DMS53 treated with DMSO at 0.1 percent for 48 hours (cell line): ENCODE measurements at regions not wholly inside any gene's neighbourhood (a gene's known extent, or its start where the extent isn't known, plus 50 kb on each side); places are given as distances from the start of the nearest gene placed in this dataset.

Source experiments
- DNase-seq: peaks from one replicate; lab custom pipeline; 2025; ENCODE audit not compliant: unreplicated experiment; lab: John Stamatoyannopoulos, UW

DNA sequence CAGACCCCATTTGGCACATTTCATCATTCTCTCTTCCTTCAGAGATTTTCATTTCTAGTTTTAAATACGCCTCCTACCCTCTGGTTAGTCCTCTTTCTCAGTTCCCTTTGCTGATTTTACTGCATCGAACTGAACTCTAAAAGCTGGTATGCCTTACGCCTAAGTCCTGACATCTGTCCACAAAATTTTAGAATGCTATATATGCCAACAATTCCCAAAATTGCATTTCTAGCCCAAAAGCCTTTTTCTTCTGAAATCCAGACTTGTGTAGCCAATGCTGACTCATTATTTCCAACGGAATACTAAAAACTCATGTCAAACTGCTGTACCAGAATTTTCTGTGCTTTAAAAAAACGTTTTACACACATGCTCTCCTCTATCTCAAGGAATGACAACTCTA is 1124.4 kb upstream of the TENM4 start:
- no peak for DNase-seq

DNA sequence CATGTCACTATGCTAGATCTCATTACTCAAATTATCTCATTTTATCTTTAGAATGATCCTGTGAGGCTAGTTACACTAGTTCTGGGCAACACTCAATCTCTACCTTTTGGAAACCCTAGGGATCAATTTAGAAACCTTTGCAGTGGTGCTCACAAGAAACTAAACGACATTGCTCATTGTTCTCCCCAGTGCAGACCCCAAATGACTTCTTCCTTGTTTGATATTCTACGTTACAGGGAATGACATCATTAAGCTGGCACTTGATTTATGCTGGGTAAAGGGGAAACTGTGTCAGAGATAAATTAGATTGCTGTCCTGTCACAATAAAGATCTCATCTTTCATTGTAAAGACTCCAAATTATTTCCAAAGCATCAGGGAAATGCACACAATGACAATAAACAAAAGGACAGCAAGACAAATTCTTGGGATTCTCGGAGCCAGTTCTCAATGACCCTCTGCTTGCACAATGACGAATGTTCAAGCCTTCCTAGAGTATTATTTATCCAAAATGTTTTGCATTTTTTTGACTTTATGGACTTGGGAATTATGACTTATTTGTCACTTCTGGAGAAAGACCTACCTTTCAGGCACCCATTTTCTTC is 1121.8 kb upstream of the TENM4 start:
- DNase-seq, result no peak

DNA sequence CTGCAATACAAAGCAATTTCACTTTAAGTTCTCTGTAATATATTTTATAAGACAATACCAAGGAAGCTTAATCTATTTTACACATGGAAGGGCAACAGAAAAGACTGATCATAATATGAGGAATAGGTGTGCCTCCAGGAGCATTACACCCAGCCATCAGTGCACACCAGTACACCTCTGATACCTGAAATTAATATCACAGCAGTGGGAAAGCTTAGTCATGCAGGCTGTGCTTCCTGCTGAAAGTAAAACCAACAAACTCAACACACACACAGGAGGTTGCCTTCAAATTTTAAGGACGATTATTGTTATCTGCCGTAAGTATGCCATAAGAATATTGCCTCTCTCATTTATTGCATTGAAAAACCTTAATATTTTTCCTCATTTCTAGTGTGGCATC is 1119.1 kb upstream of the TENM4 start:
- DNase-seq, result peak; percentile 23

DNA sequence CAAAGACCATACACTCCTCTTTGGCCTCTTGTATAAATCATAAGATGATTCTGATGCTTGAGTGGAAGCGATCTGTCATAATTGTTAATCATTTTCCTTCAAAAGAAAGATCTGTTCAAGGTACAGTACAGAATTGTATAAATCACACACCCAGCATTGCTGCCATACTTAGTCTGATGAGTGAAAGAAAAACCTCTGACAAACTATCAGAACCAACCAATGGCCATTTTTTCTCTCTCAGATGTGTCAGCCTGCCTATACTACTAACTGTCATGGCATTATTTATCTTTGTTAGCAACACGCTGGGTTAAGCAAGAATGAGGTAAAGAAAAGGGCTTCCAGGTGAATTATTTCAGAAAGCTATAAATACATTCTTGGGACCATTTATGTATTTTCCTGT is 1112.7 kb upstream of the TENM4 start:
- DNase-seq, result no peak

DNA sequence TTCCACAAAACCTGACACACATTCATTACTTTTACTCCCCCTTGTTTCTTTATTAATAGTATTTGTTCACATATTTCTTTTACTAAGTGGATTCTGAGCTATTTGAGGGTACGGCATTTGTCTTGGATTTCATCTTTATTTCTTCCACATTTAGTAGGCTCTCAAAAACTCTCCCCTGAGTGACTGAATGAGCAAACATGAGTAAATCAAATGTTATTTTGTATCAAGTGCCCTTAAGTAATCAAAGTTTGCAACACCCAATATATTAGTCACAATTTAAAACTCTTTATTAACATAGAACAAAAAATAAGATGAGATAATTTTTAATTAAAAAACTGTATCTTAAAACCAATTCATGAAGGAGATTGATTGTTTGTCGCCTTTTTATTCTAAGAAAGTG is 1101.9 kb upstream of the TENM4 start:
- no peak for DNase-seq

DNA sequence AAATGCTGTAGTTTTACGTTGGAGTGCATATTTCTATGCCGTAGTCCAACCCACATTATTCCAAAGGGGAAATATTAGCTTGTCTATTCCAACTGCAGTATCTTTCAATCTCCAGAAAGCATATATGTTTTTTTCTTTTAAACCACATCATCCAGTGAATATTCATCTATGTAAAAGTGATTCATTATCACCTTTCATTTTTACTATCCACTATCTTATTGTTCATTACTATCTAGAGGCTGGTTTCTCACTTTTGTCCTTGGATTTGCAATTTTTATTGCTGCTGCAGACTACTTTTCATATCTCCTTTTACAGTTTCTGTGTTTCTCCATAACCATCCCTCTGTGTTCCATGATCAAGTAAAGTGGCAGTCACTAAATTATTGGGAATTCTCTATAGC is 1097.2 kb upstream of the TENM4 start:
- DNase-seq, result no peak

DNA sequence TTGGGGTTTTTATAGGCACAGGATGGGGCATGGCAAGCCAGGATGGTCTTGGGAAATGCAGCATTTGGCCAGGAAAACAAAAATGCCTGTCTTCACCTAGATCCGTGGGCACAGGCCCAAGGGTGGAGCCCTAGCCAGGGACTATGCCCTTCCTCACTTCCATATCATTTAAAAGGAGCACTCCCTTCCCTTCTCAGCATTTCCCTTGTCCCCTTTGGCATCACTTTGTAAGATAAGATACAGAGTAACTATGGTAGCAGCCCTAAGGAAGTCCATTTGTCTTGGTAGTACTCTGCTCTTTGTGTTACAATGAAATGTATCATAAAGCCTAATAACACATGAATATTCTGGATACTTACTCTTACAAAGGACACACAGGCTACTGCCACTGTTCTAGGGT is 1092.6 kb upstream of the TENM4 start:
- no peak for DNase-seq

DNA sequence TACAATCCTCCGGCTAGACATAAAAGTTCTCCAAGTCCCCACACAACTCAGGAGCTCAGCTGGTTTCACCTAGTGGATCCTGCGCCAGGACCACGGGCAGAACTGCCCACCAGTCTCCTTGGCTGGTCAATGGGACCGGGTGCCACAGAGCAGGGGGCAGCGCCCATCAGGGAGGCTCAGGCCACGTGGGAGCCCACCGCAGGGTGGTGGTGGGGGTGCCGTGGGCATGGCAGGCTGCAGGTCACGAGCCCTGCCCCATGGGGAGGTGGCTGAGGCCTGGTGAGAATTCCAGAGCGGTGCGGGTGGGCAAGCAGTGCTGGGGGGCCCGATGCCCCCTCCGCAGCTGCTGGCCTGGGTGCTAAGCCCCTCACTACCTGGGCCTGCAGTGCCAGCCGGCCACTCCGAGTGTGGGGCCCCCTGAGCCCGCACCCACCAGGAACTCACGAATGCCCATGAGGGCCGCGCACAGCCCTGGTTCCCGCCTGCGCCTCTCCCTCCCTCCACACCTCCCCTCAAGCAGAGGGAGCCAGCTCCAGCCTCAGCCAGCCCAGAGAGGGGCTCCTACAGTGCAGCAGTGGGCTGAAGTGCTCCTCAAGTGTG is 1091.9 kb upstream of the TENM4 start:
- DNase-seq, result no peak

DNA sequence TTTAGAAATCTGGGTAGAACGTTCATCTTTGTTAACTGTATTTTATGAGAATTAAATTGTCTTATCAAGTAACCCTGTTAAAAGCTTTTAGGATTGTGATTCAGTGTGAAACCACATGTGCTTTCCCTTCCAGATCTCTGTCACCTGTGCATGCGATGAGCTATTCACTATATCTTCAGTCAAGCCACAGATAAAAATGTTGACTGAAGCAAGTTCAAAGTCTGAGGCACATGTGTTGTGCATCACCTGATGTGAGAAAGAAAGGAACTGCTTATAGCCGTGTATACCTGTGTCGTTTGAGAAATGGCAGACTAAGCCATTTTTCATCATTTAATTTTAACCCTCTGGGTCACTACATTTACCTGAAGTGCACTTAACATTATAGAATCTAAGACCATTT is 1088.9 kb upstream of the TENM4 start:
- no peak for DNase-seq

DNA sequence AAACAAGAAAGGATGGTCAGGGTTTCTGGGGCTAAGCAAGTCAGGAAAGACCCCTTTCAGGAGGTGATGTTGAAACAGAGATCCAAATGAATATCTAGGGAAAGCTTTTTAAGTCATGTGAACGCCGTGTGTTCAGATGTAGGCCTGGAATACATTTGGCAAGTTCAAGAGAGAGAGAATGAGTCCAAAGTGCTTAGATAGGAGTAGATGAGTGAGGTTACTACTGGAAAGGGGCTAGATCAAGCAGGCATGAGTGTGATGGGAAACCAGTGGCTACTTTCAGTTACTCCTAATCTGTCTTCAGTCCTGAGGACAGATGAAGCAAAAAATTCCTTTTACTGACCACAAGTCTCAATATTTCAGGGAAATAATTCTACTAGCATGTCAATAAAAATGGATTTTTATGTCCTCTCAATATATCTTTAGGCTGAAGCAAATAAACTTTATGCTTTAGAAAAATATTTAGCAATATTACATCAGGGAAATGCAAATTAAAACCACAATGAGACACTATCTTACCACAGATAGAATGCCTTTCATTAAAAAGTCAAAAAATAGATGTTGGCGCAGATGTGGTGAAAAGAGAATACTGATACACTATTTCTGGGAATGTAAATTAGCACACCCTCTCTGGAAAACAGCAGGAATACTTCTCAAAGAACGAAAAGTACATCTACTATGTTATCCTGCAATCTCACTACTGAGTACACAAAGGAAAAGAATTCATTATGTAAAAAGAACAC is 1085.0 kb upstream of the TENM4 start:
- DNase-seq, result no peak

DNA sequence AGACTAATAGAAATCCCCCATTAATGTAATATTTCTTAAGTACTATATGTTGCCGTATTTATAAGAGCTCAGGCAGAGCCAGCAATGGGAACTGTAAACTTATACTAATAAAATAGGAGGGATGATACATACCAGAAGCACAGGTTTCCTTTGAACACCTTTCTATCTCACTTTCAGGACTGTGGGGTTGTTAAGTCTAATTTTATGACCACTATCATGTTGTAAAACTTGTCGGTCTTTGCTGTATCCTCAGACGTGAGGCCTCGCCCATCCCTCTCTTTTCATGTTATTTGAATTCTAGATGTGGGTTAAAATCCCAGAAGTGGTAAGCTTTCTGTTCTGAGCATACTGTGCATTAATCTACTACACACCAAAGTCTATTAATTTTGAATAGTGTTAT is 1083.5 kb upstream of the TENM4 start:
- no peak for DNase-seq

DNA sequence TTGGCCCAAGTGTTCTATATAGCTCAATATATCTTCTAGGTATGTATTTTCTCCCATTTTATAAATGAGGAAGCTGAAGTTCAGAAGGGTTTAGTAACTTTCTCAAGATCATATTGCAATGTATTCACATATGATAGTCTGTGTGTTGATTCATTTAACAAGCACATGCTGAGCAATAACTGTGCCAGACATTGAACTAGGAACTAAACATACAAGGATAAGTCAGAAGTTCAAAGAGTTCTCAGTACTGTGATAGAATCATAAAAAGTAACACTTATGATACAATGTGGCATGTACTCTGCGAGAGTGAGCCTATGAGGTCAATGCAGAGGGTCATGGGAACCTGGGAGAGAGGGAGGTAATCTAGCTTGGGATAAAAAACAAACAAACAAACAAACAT is 1082.2 kb upstream of the TENM4 start:
- DNase-seq, result no peak

DNA sequence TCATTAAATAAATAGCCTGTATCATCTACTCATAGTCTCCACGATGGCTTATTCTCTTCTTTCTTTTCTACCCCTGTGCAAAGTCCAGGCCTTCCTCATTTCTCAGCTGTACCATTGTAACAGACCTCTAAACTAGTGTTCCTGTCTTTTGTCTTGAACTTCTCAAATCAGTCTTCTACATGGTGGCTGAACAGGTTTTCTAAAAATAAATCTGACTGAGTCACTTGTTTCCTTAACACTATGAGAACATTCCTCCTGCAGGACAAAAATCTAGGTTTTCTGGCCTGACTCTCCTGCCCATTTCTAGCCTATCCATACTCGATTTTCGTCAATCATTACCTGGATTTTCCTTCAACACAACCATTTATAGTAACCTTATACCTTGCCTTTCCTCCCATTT is 1080.8 kb upstream of the TENM4 start:
- DNase-seq, result peak; percentile 86

DNA sequence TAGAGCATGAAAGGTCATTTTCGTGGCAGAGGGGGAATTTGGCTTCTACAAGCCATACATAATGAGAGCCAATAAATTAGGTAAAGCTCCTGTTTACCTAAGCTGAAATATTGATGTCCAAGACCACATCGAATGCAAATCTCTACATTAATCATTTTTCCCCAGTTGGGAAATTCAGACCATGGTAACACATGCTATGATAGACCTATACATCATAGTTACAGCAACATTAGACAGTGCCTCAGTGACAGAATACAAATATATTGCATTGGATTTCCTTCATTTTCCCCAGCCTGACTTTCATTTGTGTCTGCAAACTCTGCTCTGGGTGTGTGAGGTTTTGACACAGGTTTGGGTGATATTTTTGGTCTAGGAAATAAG is 1079.7 kb upstream of the TENM4 start:
- DNase-seq, result no peak

DNA sequence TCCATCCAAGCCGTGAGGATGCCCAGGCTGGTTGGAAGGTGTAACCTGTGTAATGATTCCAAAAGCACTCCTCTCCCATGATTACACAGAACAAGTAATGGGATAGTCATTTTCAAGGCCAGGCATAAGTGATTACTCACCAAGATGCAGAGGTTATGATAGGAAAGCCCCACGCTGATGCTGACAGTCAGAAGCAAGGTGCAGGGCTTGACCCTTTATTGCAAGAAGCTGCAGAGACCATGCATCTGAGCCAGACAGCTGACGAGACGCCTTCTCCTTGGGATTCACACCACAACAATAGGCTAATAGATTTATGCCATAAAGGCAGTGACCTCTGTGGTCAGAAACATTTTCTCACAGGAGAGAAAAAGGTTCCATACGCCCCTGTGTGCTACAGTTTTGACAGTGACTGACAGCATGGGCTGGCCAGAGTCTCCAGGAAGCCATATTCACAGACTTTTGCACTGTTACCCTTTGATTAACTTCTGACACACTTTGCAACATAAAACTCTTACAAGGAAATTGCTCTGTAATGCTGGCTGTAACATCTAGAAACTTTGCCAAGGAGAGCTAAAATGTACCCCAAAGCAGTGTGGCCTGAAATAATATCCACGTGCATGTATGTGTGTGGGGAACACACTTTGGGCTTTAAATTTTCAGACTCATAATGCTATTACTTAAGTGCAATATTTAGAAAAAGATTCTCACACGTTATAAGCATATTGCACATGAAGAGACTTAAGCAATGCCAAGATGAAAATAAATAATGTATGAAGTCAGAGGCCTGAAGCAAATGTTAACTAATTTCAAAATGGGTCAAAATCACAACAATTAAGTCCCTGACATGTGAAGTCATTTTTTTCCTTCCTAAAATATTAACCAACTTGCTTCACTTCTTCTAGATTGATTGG is 1079.0 kb upstream of the TENM4 start:
- DNase-seq, result no peak

DNA sequence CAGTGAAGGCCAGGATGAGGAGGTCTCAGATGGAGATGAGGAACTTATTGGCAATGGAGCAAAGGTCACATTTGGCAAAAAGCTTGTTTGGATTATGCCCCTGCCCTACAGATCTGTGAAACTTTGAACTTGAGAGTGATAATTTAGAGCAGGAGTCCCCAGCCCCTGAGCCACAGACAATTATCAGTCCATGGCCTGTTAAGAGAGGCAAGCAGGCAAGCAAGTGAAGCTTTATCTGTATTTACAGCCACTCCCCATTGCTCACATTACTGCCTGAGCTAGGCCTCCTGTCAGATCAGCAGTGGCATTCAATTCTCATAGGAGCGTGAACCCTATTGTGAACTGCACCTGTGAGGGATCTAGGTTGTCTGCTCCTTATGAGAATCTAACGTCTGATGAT is 1076.9 kb upstream of the TENM4 start:
- DNase-seq, result no peak

DNA sequence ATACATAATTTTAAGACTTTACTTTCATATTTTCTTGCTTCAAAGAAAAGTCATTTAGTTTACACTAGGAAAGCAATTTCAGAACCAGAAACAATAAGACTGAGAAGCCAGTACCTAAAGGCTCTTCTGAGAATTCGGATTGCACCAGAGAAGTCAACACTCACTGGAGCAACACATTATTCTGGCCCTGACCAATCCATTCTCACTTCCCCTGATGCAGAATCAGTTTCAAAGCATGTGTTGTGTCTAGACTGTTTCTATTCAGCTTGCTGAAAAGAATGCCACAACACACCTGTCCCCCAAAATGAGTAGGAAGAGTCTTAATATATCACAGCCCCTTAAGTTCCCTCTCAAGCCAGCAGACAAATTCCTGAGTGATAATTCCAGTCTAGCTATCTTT is 1074.3 kb upstream of the TENM4 start:
- DNase-seq, result no peak

DNA sequence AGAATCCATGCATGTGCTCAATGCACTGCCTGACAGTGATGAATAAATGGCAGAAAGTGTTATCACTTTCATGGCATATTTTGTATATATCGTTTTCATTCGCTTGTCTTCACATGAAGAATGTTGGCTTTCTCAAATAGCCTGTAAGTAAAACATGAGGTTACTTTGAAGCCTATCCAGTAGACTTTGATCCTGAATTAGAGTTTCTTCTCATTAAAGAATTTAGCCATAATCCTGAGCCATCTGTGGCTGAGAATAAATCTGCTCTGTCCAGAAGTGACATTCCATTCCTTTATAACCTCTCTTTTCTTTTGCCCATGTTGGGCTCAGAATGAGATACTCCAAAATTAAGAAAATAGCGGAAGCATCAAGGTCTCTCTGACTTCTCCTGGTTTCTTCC is 1071.7 kb upstream of the TENM4 start:
- no peak for DNase-seq

DNA sequence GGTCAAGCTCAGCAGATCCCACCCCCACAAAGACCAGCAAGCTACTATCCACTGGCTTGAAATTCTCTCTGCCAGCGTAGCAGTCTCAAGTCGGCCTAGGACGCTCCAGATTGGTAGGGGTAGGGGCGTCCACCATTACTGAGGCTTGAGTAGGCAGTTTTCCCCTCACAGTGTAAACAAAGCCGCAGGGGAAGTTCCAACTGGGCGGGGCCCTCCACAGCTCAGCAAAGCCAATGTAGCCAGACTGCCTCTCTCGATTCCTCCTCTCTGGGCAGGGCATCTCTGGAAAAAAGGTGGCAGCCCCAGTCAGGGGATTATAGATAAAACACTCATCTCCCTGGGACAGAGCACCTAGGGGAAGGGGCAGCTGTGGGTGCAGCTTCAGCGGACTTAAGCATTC is 1064.9 kb upstream of the TENM4 start:
- DNase-seq, result no peak

DNA sequence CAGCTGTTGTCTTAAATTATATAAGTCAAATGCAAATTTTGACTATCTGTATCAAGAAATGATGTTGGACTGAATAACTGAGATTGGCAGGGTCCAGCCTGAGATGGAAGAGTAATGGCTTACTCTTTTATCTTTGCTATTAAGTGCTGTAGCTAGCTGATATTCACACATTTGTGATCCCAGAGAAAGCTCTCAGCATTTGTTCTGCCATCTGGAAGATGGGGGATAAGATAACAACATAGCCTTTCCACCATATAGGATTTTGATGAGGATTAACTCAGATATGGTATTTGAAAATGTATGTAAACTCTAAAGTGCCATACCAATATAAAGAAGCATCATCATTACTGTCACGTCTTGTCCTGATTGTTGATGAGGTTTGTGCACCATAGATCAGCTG is 1063.2 kb upstream of the TENM4 start:
- DNase-seq, result no peak

DNA sequence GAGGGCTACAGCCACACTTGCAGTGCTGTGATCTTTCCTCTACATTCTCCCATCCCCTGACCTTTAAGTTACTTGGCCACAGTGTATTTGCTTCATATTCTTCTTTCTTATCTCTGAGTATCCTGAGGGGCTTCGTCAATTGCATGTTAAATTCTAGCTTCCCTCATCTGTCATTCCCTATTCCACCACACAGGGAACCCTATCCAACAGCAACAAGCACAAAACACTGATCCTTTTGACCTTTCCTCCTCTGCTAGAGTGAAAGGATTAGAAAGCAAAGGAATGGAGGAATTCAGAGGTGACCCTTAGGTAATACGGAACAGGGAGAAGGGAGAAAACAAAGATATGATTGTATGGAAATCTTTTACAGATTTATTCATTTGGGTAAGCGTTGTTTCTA is 1061.7 kb upstream of the TENM4 start:
- no peak for DNase-seq

DNA sequence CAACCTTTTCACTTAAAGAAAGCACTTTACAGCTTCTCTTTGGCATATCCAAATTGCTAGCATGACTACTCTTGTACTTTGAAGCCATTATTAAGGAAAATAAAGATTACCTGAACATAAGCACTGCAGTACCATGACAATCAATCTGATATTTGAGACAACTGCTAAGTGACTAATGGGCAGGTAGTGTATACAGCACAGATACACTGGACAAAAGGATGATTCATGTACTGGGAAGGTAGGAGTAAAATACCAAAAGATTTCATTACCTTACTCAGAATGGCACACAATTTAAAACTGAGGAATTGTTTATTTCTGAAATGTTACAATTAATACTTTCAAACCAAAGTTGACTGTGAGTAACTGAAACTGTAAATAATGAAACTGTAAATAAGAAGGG is 1054.3 kb upstream of the TENM4 start:
- no peak for DNase-seq
